K562 (cell line): ENCODE measurements at regions not wholly inside any gene's neighbourhood (a gene's known extent, or its start where the extent isn't known, plus 50 kb on each side); places are given as distances from the start of the nearest gene placed in this dataset.
A peak's percentile ranks its signal among the peaks of the same experiment; 100 is the strongest.

Source experiments
- ARID1B ChIP-seq: fragments of 450-650 bp; IDR thresholded peaks from 2 replicates; pipeline ENCODE4 v1.6.1; 2016; ENCODE audit warnings: antibody characterized with exemption, mild to moderate bottlenecking, inconsistent platforms
- CBFA2T3 ChIP-seq: fragments of 450-650 bp; IDR thresholded peaks from 2 replicates; pipeline ENCODE4 v1.6.1; 2017
- CBX2 ChIP-seq: fragments of 200-600 bp; sonication (generic); IDR thresholded peaks from one replicate; pipeline ENCODE4 v1.6.1; 2012; ENCODE audit warnings: mild to moderate bottlenecking, low read length, inconsistent platforms; ENCODE audit not compliant: insufficient read depth, poor library complexity, severe bottlenecking
- JUN ChIP-seq, 2 experiments: sonication (generic) in 1 of 2; formaldehyde crosslinking in 1 of 2; IDR thresholded peaks; 2 replicates each; pipeline versions ENCODE4 v1.6.1 to v1.8.0; 2012 to 2022; ENCODE audit warnings: borderline replicate concordance in 2 of 2, mild to moderate bottlenecking in 2 of 2, improper control_type of control experiment in 1 of 2, low read depth in 1 of 2, low read length in 1 of 2, missing genetic modification reagents in 1 of 2
- MAFK ChIP-seq: IDR thresholded peaks from 2 replicates; pipeline ENCODE4 v1.6.1; 2011; ENCODE audit warnings: low read length, improper control_type of control experiment
- MCM7 ChIP-seq, 2 experiments: fragments of 450-650 bp; IDR thresholded peaks; 2 replicates each; pipeline ENCODE4 v1.6.1; 2016 to 2018
- MYBL2 ChIP-seq, 2 experiments: fragments of 450-650 bp in 1 of 2; sonication (generic) in 1 of 2; formaldehyde crosslinking in 1 of 2; IDR thresholded peaks; 2 replicates each; pipeline versions ENCODE4 v1.6.1 to v1.8.1; 2017 to 2022; ENCODE audit warnings: borderline replicate concordance in 1 of 2, inconsistent platforms in 1 of 2, low read depth in 1 of 2, mild to moderate bottlenecking in 1 of 2, missing genetic modification reagents in 1 of 2, moderate library complexity in 1 of 2
- NCOR1 ChIP-seq: fragments of 450-650 bp; IDR thresholded peaks from 2 replicates; pipeline ENCODE4 v1.6.1; 2016; ENCODE audit warnings: mild to moderate bottlenecking, moderate library complexity
- POLR2AphosphoS5 ChIP-seq: IDR thresholded peaks from 2 replicates; pipeline ENCODE4 v1.6.1; 2011; ENCODE audit warnings: mild to moderate bottlenecking, low read depth, low read length, moderate library complexity; ENCODE audit not compliant: control insufficient read depth, insufficient read depth
- RB1 ChIP-seq: fragments of 450-650 bp; IDR thresholded peaks from 2 replicates; pipeline ENCODE4 v1.6.1; 2017; ENCODE audit warnings: low read depth, mild to moderate bottlenecking
- SP2 ChIP-seq: IDR thresholded peaks from 2 replicates; pipeline ENCODE4 v1.6.1; 2011; ENCODE audit warnings: mild to moderate bottlenecking, low read depth, low read length, moderate library complexity; ENCODE audit not compliant: poor library complexity, severe bottlenecking; ENCODE audit errors: extremely low read depth
- ZNF444 ChIP-seq: fragments of 250-450 bp; sonication (Bioruptor Pico); IDR thresholded peaks from 2 replicates; pipeline ENCODE4 v1.4.0; 2020; ENCODE audit warnings: mild to moderate bottlenecking, moderate library complexity
- TF ChIP-seq, protein P1 (sequence below): fragments of 200-800 bp; sonication (Bioruptor generic); IDR thresholded peaks from 2 replicates; pipeline ENCODE4 v1.6.1; 2017; ENCODE audit warnings: missing genetic modification characterization, missing compliant biosample characterization
- TF ChIP-seq, protein P2 (sequence below): fragments of 250-450 bp; sonication (Bioruptor Pico); IDR thresholded peaks from 2 replicates; pipeline ENCODE4 v1.6.1; 2021; ENCODE audit warnings: mild to moderate bottlenecking
- TF ChIP-seq, protein P3 (sequence below), 3 experiments: fragments of 200-800 bp in 1 of 3; fragments of 250-450 bp in 1 of 3; fragments of 450-650 bp in 1 of 3; sonication (Bioruptor Pico) in 1 of 3; sonication (Bioruptor generic) in 1 of 3; formaldehyde crosslinking in 1 of 3; IDR thresholded peaks; 2 replicates each; pipeline versions ENCODE4 v1.6.1 to v1.8.0; 2016 to 2022; ENCODE audit warnings: mild to moderate bottlenecking in 2 of 3, missing genetic modification characterization in 2 of 3, missing compliant biosample characterization in 1 of 3, moderate library complexity in 1 of 3
- TF ChIP-seq, protein P4 (sequence below): sonication (generic); formaldehyde crosslinking; IDR thresholded peaks from 2 replicates; pipeline ENCODE4 v1.8.1; 2023; ENCODE audit warnings: mild to moderate bottlenecking, missing genetic modification reagents
- TF ChIP-seq, protein P5 (sequence below), 2 experiments: fragments of 250-450 bp in 1 of 2; fragments of 450-650 bp in 1 of 2; sonication (Bioruptor Pico) in 1 of 2; IDR thresholded peaks; 2 replicates each; pipeline versions ENCODE4 v1.6.1 to v1.8.0; 2016 to 2021; ENCODE audit warnings: mild to moderate bottlenecking in 2 of 2, moderate library complexity in 2 of 2, missing compliant biosample characterization in 1 of 2, missing genetic modification characterization in 1 of 2

DNA sequence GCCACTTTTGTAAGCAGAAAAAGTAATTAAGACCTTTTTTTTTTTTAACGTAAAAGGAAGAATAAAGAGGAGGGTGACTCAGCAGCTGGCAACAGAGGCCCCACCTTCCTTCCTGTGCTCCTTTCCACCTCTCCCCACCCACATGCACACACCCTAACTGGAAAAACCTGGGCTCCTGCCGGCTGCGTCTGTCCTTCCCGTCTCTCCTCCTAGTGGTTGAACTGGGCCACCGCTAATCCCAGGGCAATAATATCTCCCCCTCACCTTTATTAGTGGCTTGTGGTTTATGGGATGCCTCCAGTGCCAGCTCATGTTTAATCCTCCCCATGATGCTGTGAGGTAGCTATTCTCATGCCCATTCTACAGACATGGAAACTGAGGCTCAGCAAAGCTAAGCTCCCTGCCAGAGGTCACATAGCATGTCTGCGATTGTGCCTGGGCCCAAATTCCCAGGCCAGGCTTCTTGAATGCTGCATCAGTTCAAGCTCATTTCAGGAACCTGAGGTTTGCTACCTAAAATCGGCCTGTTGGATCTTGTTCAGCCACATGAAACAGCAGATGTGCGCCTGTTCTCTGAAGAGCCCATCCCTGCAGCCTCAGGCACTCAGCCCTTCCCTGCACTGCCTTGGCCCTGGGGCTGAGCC is 60.9 kb upstream of the IL17B start (continued):
- TF ChIP-seq MYBL2 (IDR thresholded peaks at IDR 0.05; ENCODE audit: low read depth): no peak
- no peak for TF ChIP-seq MYBL2 (CRISPR knock-in tag; IDR thresholded peaks at IDR 0.05; ENCODE audit: borderline replicate concordance)
- TF ChIP-seq, protein P1, sequence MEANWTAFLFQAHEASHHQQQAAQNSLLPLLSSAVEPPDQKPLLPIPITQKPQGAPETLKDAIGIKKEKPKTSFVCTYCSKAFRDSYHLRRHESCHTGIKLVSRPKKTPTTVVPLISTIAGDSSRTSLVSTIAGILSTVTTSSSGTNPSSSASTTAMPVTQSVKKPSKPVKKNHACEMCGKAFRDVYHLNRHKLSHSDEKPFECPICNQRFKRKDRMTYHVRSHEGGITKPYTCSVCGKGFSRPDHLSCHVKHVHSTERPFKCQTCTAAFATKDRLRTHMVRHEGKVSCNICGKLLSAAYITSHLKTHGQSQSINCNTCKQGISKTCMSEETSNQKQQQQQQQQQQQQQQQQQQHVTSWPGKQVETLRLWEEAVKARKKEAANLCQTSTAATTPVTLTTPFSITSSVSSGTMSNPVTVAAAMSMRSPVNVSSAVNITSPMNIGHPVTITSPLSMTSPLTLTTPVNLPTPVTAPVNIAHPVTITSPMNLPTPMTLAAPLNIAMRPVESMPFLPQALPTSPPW (CRISPR knock-in tag): peak; percentile 34; the same call in 1 of the 2 replicates
- TF ChIP-seq, protein P2, sequence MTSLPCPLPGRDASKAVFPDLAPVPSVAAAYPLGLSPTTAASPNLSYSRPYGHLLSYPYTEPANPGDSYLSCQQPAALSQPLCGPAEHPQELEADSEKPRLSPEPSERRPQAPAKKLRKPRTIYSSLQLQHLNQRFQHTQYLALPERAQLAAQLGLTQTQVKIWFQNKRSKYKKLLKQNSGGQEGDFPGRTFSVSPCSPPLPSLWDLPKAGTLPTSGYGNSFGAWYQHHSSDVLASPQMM (CRISPR knock-in tag): no peak
- no peak for TF ChIP-seq CBX2
- TF ChIP-seq, protein P3, sequence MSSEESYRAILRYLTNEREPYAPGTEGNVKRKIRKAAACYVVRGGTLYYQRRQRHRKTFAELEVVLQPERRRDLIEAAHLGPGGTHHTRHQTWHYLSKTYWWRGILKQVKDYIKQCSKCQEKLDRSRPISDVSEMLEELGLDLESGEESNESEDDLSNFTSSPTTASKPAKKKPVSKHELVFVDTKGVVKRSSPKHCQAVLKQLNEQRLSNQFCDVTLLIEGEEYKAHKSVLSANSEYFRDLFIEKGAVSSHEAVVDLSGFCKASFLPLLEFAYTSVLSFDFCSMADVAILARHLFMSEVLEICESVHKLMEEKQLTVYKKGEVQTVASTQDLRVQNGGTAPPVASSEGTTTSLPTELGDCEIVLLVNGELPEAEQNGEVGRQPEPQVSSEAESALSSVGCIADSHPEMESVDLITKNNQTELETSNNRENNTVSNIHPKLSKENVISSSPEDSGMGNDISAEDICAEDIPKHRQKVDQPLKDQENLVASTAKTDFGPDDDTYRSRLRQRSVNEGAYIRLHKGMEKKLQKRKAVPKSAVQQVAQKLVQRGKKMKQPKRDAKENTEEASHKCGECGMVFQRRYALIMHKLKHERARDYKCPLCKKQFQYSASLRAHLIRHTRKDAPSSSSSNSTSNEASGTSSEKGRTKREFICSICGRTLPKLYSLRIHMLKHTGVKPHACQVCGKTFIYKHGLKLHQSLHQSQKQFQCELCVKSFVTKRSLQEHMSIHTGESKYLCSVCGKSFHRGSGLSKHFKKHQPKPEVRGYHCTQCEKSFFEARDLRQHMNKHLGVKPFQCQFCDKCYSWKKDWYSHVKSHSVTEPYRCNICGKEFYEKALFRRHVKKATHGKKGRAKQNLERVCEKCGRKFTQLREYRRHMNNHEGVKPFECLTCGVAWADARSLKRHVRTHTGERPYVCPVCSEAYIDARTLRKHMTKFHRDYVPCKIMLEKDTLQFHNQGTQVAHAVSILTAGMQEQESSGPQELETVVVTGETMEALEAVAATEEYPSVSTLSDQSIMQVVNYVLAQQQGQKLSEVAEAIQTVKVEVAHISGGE (CRISPR knock-in tag; IDR thresholded peaks at IDR 0.05): peak in 1 of 3 experiments; percentile 60; a peak in 1 of 6 replicates
- 0 out of 2 replicates have a peak, but pooled peaks have one; percentile 17 for TF ChIP-seq POLR2AphosphoS5
- peak; percentile 57; the same call in 1 of the 2 replicates for TF ChIP-seq MAFK
- no peak for TF ChIP-seq SP2
- peak; percentile 26; the same call in 1 of the 2 replicates for TF ChIP-seq RB1
- TF ChIP-seq ARID1B: peak; percentile 54; the same call in 1 of the 2 replicates
- no peak for TF ChIP-seq MCM7 (IDR thresholded peaks at IDR 0.05)
- TF ChIP-seq CBFA2T3: peak; percentile 34
- TF ChIP-seq ZNF444 (CRISPR knock-in tag): no peak
- 0 out of 2 replicates have a peak, but pooled peaks have one; percentile 22 for TF ChIP-seq NCOR1
- TF ChIP-seq, protein P4, sequence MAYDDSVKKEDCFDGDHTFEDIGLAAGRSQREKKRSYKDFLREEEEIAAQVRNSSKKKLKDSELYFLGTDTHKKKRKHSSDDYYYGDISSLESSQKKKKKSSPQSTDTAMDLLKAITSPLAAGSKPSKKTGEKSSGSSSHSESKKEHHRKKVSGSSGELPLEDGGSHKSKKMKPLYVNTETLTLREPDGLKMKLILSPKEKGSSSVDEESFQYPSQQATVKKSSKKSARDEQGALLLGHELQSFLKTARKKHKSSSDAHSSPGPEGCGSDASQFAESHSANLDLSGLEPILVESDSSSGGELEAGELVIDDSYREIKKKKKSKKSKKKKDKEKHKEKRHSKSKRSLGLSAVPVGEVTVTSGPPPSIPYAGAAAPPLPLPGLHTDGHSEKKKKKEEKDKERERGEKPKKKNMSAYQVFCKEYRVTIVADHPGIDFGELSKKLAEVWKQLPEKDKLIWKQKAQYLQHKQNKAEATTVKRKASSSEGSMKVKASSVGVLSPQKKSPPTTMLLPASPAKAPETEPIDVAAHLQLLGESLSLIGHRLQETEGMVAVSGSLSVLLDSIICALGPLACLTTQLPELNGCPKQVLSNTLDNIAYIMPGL (CRISPR knock-in tag): no peak
- TF ChIP-seq JUN (IDR thresholded peaks at IDR 0.05; ENCODE audit: borderline replicate concordance, low read depth, low read length): no peak
- TF ChIP-seq JUN (CRISPR knock-in tag; IDR thresholded peaks at IDR 0.05; ENCODE audit: borderline replicate concordance): no peak
- TF ChIP-seq, protein P5, sequence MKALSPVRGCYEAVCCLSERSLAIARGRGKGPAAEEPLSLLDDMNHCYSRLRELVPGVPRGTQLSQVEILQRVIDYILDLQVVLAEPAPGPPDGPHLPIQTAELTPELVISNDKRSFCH (CRISPR knock-in tag; IDR thresholded peaks at IDR 0.05): no peak
- TF ChIP-seq, protein P5 (tag; IDR thresholded peaks at IDR 0.05): 0 out of 2 replicates have a peak, but pooled peaks have one; percentile 23
